Stimulated activated CD8-positive, alpha-beta memory T cell treated with anti-CD3 and anti-CD28 coated beads, Interleukin-4, amount 100 ng/mL, for 48 hours (primary cell): ENCODE measurements at regions not wholly inside any gene's neighbourhood (a gene's known extent, or its start where the extent isn't known, plus 50 kb on each side); places are given as distances from the start of the nearest gene placed in this dataset.

Source experiments
- DNase-seq: peaks from one replicate; pipeline ENCODE4 v3.0.0-alpha.2; 2020

DNA sequence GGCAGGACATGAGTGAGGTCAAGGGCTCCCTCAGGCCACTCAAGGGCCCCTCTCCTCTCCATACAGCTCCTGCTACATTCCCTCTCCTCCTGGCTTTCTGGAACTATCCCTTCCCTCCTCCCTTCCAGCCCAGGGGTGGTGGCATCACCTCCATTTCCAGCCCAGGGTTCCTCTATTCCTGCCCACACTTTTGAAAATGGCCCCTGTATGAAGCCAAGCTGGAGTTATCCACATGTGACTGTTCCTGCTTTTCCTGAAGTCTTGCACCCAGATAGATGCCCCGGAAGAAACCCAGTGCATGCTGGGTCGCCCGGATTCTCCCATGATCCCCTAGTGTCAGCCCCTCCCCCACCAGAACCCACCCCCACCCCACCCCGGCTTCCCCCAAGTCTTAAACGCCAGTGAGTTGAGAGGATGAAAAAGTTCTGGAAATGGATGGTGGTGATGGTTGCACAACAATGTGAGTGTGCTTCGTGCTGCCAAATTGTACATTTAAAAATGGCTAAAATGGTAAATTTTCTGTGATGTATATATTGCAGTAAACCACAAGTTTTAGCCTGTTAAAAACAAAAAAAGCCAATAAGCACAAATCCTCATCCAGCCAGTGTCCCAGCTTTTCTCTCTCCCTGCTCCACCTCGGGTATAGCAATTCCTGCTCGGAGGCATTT lies 136.9 kb downstream of the SCARB1 start:
- DNase-seq: no peak

DNA sequence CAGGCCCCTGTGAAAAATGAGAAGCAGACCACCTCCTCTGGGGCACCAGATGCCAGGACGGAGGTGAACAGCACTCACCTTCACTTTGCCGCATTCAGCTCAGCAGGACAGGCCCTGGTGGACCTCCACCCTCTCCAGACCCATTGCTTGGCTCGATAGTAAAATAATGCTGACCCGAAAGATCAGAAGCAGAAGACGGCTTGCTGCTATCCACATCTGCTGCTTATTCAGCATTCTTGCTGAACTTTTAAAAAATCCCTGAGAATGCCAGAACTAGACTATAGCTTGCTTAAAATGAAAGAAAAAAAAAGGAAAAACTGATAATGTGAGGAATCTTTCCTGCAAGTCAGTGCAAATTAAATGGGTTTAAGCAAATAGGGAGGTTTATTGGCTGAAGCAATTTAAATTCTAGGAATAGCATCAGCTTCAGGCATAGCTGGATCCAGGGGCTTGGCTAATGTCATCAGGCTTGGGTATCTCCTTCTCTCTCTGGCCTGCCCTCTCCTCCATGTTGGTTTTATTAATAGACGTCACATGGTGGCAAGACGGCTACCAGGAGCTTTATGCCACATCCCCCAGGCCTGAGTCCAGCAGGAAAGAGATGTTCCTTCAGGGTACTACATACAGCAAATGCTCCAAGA lies 137.9 kb downstream of the SCARB1 start:
- DNase-seq: no peak

DNA sequence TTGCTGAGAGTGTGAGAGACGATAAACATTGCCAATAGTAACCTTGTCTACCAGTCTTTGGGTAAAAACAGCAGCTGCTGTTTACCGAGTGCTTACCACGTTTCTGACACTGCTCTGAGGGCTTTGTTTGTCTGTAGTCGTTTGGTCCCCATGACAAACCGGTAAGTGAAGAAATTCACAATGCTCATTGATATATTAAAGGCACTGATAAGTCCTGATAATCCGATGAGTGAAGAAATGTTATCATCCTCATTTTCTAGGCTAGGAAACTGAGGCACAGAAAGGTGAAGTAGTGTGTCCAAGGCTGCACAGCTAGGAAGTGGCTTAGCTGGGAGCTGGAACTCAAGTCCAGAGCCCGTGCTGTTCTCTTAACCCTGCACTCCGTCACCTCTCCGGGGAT lies 138.6 kb downstream of the SCARB1 start:
- no peak for DNase-seq

DNA sequence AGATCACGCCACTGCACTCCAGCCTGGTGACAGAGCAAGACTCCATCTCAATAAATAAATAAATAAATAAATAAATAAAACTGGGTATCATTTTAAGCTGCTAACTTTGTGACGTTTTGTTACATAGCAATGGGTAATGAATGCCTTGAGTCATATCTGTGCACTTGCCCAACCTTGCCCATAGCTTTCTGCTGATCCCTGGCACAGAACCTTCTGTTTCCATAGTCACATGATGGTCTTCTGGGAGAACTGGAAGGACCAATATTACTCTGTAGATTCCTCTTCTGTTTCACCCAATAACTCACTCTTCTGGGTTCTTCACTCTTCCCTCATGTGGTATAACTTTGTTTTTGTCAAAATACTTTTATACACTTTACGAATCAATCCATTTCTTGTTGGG lies 140.8 kb downstream of the SCARB1 start:
- no peak for DNase-seq

DNA sequence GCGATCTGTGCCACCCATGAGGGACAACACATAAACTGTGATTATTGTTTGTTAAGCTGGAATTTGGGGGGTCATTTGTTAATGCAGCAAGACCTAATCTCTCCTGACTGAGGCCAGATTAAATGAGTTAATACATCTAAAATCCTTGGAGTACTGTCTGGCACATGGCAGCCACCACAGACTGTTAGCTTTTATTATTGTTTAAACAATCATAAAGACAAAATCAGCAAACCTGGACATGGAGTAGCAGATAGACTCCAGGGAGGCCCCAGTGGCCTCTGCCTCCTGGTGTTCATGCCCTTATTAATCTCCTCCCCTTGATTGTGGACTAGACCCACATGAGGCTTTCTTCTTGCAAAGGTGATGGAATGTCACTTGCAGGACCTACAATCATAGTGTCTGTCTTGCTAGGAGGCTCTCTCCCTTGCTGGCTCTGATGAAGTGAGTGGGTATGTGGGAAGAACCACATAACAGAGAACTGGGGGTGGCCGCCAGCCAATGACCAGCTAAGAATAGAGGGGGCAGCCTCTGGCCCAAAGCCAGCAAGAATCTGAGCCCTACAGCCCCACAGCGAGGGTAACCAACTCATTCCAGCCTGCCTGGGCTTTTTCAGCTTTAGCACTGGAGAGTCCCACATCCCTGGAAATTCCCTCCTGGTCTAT lies 142.0 kb downstream of the SCARB1 start:
- no peak for DNase-seq

DNA sequence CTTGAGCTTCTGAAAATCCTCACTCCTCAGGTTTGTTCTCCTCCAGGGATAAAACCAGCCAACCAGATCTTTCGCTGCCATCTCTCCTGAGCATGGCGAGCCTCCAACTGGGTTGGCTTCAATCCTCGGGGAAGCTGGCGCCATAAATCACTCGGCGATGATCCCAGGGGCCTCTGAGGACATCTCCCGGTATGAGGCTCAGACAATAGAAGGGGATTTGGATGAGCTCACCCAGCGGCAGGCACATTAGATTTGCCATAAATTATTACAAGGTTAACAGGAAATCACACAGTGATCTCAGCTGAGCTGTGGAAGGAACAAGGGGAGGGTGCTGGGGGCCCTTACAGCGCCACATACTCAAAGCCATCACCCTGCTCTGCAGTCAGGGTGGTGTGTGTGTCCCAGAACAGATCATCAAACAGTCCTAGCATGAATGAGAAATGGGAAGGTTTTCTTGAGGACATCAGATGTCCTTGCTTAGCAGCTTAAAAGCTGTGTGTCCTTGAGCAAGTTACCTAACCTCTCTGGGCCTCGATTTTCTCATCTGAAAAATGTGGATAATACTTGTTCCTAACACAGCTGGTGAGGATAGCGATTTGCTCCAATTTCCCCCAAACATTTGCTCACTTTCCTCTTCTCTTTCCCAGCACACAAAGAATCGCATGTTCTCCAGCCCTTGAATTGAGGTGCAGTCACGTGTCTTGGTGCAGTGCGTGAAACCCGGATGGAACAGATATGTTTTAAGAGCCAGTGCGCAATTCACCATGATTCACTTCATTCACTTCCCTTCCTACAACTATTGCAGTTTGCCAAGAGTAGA lies 142.8 kb downstream of the SCARB1 start:
- DNase-seq: no peak

DNA sequence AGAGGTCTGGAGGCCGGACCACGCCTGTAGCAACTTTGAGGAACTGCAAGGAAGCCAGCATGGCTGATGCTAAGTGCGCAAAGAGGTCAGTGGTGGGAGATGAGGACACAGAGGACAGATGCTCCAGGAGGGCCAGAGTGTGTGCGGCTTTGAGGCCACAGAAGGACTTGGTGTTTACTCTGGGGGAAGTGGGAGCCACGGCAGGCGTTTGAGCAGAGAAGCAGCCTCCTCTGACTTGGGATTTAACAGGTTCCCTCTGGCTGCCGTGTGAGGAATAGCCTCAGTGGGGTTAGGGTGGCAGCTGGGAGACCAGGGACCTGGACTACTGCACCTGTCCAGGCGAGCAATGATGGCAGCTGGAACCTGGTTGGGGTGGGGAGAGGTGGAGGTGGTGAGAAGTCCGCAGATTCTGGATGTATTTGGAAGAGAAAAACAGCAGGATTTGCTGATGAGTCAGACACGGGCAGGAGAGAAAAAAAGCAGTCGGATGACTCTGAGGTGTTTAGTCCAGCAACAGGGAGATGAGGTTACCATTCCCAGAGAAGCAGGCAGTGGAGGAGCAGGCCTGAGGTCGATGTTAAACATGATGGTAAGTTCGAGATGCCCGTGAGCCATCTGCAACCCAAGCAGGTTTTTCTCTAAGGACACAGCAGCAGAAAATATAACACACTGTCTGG lies 143.5 kb downstream of the SCARB1 start:
- DNase-seq: no peak

DNA sequence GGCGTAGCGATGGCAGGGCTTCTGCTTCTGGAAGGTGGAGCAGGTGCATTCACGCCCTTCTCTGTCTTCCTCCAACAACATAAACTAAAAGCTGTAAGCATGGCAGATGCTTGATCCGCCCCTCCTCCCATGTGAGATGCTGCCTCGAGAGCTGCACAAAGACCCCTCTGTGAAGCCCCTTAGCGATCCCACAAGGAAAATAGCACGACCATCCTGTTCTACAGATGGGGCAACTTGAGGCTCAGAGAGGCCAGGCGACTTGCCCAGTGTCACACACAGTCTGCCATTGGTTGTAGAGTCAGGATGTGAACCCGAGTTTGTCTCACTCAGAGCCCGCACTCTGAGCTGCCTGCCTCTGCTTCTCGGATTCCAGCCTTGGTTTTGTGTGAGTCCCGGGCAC lies 144.4 kb downstream of the SCARB1 start:
- no peak for DNase-seq

DNA sequence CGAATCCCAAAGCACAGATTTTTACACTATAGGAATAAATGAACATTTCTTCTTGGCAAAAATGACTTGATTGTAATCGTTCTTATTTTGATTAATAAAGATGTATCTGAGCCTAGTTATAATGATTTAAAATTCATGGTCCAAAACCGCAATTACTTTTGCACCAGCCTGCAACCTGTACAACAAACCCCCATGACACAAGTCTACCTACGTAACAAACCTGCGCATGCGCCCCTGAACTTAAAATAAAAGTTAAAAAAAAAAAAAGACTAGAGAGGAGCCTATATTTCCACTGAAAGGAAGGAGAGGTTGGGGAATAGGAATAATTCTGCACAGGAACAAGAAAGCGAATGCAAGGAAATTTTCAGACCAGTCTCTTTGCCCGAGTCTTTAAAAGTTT lies 145.2 kb downstream of the SCARB1 start:
- DNase-seq: no peak

DNA sequence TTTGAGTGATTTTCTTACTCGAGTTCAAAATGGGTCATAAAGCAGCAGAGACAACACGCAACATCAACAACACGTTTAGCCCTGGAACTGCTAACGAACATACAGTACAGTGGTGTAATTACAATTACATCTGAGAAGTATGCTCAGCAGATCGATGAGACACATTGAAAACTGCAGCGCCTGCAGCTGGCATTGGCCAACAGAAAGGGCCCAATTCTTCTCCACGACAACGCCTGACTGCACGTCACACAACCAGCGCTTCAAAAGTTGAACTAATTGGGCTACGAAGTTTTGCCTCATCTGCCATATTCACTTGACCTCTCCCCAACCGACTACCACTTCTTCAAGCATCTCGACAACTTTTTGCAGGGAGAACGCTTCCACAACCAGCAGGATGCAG lies 145.6 kb downstream of the SCARB1 start:
- no peak for DNase-seq

DNA sequence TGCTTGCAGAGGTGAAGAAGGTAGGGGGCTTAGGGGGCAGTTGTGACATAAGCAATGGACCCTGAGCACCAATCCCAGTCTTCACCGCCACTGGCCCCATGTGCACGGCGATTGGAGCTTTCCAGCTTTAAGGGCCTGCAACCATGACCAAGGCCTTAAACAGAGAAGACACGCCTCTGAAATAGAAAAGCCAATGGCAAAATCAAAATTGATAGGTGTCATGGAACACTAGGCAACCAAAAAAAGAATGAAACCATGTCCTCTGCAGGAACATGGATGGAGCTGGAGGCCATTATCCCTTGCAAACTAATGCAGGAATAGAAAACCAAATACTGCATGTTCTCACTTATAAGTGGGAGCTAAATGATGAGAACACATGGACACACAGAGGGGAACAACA lies 146.3 kb downstream of the SCARB1 start:
- DNase-seq: no peak

DNA sequence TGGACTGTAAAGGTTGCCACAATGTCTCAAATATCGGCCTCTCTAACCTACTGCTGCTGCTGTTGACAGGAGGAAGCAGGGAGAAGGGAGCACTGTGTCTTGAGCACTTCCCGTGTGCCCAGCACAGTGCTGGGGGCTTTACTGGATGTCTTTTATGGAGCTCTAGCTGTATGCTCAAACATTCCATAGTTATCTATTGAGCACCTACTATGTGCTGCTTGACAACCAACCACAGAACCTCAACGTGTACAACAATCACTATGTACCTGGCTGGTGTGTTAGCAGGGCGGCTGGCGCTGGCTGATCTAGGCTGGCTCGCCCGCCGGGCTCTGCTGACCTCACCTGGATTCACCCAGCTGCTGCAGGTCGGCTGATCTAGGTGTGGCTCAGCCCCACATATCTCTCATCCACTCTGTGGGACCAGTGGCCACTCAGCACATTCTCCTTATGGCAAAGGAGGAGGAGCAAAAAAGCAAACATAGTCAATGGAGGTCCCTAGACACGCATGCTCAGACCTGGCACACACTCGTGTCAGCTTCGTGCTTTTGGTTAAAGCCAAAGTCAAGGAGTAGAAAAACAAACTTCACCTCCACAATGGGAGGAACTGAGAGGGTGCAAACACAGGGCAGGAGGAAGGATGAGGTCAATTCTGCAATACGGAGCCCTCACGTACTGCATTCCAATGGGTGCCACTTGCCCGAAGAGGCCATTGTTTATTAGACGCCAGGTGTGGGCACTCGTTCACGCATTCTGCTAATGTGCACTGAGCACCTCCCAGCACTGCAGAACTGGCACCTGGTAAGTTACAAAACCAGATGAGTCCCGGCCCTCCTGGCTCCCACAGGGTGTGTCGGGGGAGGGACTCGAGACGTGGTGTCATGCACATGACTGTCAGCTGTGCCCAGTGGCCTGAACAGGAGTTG lies 147.2 kb downstream of the SCARB1 start:
- DNase-seq: no peak

DNA sequence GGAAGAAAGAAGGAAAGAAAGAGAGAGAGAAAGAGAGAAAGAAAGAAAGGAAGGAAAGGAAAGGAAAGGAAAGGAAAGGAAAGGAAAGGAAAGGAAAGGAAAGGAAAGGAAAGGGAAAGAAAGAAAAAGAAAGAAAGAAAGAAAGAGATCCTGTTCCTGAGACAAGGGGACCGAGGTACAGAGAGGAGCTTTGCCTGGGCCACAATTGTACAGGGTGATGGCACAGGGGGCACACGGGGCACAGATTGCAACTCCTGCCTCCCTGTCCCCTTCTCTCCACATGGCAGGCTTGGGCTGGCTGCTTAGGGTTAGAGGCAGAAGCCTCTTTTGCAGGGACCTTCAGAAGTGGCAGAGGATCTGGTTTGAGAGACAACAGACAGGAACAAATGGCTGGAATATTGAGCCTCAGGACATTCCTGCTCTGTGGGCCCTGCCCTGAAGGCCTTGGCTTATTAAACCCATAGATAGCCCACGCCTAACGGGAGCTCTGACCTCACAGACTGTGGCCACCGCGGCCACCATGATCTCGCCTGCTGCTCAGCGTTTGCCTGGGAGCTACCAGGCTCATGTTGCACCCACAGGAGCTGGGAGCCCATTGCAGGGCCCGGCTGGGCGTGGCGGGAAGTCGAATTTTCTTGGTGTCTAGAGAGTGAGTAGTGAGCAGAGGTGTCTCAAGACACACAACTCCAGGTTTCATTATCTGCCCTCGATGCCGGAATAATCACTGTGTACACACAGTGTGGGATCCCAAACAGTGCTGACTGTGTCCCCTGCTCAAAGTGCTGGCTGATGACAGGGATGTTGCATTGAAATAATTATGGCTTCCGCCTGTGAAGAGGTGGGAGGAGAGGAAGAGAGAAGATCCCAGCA lies 147.9 kb upstream of the NCOR2 start:
- no peak for DNase-seq

DNA sequence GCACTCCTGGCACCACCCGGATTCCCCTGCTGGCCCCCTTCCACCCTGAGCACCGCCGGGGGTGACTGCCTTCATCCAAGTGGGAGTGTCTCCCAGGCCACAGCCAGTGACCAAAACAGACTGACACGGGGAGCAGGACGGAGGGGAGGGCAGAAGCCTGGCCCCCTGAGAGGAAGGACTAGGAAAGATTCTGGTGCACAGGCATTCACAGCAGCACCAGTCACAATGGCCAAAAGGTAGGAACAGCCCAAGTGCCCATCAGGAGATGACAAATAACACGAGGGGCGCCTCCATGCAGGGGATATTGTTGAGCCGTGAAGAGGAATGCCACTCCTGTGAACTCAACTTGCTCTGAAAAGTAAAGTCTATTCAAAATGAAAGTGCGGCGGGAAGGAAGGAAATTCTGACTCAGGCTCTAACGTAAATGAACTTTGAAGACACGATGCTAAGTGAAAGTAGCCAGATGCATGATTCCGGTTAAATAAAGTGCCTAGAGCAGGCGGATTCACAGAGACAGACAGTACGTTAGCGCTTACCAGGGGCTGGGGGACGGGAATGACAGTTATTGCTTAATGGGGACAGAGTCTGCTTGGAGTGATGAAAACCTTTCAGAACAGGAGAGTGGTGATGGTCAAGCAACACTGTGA lies 146.1 kb upstream of the NCOR2 start:
- DNase-seq: peak; percentile 82

DNA sequence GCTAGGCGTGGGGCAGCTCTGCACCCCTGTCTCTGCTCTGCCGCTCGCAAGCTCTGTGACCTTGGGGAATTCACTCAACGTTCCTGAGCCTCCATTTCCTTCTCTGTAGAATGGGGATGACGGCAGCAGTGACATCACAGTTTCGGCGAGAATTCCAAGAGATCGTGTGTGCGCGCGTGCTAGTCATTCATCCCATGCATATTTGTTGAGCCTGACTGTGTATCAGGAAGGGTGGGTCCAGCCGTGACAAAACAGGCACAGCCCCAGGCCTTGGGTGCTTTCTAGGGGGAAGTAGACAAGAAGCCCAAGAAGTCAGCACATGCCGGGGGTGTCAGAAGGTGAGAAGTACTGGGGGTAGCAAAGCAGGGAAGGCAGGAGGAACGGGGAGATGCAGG lies 145.6 kb upstream of the NCOR2 start:
- DNase-seq: no peak

DNA sequence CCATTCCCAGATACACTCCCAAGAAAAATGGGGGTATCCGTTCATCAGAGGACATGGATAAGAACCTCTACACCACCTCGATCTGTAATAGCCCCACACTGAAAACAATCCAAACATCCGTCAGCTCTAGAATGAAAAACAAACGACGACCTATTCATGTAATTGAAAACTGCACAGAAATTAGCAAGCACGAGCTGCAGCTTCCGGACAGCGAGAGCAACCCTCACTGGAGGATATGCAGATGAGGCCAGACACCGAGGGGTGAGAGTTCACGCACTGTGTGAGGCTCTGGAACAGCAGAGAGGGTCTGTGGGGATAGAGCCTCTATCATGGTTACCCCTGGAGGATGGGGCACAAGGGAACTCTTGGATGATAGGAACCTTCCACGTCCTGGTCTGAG lies 143.9 kb upstream of the NCOR2 start:
- no peak for DNase-seq

DNA sequence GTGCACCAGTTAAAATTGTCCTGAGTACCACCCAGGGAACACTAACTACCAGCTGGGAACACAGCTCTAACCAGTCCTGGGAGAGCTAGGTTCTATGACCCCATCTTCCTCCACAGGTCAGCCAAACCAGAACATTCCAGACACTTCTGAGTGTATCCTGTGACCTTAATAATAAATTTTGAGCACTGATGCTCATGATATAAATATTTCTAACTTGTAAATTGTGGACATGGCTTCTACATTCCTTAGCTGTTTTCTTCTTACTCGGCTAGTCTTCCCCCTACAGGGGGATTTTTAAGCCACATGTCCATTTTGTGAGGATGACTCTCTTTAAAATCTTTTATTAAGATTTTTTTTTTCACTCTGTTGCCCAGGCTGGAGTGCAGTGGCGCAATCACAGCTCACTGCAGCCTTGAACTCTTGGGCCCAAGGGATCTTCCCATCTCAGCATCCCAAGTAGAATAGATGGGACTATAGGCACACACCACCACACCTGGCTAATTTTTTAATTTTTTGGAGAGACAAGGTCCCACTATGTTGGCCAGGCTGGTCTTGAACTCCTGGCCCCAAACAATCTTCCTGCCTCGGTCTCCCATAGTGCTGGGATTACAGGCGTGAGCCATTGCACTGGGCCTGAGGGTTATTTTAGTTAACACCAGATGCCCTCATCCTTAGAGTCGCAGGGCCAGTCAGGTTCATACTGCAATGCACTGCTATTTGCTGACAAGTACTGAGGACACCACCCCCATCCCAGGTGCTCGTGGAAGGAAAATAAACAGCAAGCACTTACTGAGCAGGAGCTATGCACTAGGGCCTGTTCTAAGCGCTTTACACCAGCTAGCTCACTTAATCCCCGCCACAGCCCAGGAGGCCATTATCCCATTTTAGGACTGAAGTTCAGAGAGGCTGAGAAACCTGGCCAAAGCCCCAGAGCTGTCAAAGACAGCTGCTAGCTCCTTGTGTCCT lies 142.6 kb upstream of the NCOR2 start:
- DNase-seq: no peak

DNA sequence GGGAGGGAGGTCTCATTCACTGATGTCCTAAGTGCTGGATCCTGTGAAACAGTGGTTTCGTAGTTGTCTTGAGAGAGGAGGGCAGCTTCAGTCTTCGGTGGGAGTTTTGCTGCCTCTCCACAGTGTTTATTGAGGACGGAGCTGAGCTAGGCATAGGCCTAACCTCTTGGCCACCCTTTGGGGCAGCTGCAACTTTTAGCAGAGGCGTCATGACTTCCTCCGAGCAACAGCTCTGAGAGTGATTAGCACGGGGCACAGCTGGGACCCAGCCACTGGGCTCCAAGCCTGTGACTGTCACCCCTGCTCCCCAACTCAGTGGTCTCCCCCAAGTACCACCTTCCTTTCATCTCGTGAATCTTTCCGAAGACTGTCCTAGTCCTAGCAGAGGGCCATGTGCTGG lies 139.9 kb upstream of the NCOR2 start:
- DNase-seq: no peak

DNA sequence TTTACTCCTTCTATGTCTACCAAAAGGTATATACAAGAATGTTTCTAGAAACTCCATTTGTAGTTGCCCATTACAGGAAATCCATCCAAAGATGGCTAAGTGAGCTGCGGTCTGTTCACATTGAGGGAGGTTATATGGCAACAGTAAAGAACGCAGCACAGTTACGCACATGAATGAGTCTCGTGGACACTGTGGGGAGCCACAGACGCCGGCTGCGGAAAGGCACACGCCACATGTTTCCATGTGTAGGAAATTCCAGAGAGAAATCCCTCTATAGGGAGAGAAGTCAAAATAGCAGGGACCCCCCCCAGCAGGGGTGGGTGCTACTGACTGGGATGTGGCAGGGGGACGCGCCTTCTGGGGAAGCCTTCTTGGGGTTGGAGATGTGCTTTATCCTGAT lies 139.0 kb upstream of the NCOR2 start:
- no peak for DNase-seq
